Medulla oblongata (tissue), 1 donor: ENCODE measurements at regions not wholly inside any gene's neighbourhood (a gene's known extent, or its start where the extent isn't known, plus 50 kb on each side); places are given as distances from the start of the nearest gene placed in this dataset.
"Not testable (repeated sequence)": the region's sequence is repeated elsewhere in the genome, so short reads cannot be mapped to it uniquely, and the experiment has no call there.

Experiments
- DNase-seq: peaks from one replicate; pipeline ENCODE4 v3.0.0-alpha.2; 2015; ENCODE audit errors: extremely low spot score

- DNase-seq = no peak
Measured at GRCh38 chr5:1731091-1731639, 68.5 kb downstream of the MRPL36 start.

- no peak for DNase-seq
Measured at GRCh38 chr5:1730487-1730847, 69.2 kb downstream of the MRPL36 start.

- DNase-seq = no peak
Measured at GRCh38 chr5:1729641-1730486, 69.8 kb downstream of the MRPL36 start.

GRCh38 chr5:1728846-1729245 is 70.8 kb downstream of the MRPL36 start:
- DNase-seq = no peak

GRCh38 chr5:1727571-1727970 is 72.1 kb downstream of the MRPL36 start:
- no peak for DNase-seq

- DNase-seq = no peak
Measured at GRCh38 chr5:1726956-1727355, 72.7 kb downstream of the MRPL36 start.

- no peak for DNase-seq
Measured at GRCh38 chr5:1726469-1726865, 73.2 kb downstream of the MRPL36 start.

GRCh38 chr5:1725641-1726468 is 73.8 kb downstream of the MRPL36 start:
- DNase-seq = no peak

GRCh38 chr5:1724822-1725602 is 74.6 kb downstream of the MRPL36 start:
- DNase-seq = no peak

GRCh38 chr5:1723957-1724821 is 75.4 kb downstream of the MRPL36 start:
- DNase-seq = no peak

- no peak for DNase-seq
Measured at GRCh38 chr5:1723476-1723875, 76.2 kb downstream of the MRPL36 start.

GRCh38 chr5:1722877-1723276 is 76.8 kb downstream of the MRPL36 start:
- no peak for DNase-seq

- DNase-seq = no peak
Measured at GRCh38 chr5:1720396-1721110, 79.1 kb downstream of the MRPL36 start.

GRCh38 chr5:1719860-1720259 is 79.8 kb downstream of the MRPL36 start:
- DNase-seq = no peak

GRCh38 chr5:1718669-1719068 is 81.0 kb downstream of the MRPL36 start:
- DNase-seq = no peak

GRCh38 chr5:1710091-1710490 is 89.5 kb downstream of the MRPL36 start:
- not testable (repeated sequence) for DNase-seq

GRCh38 chr5:1709171-1709803 is 90.3 kb downstream of the MRPL36 start:
- DNase-seq = no peak

- no peak for DNase-seq
Measured at GRCh38 chr5:1708592-1709141, 91.0 kb downstream of the MRPL36 start.

- no peak for DNase-seq
Measured at GRCh38 chr5:1707467-1707866, 92.2 kb downstream of the MRPL36 start.
